CD4-positive, alpha-beta T cell (primary cell): ENCODE measurements at regions not wholly inside any gene's neighbourhood (a gene's known extent, or its start where the extent isn't known, plus 50 kb on each side); places are given as distances from the start of the nearest gene placed in this dataset.

ENCODE experiments used
- ATAC-seq: fragments of 200-7000 bp; cut with Tn5 transposase; one replicate; pipeline ENCODE4 v1.10.0; 2022; ENCODE audit warnings: mild to moderate bottlenecking; ENCODE audit not compliant: poor library complexity
- CTCF ChIA-PET: fragments of 350-600 bp; sonication (Branson Sonifier 250); formaldehyde crosslinking; loops from one replicate; lab custom pipeline; 2021; ENCODE audit warnings: antibody characterized with exemption, inconsistent platforms; lab: Charles Lee
- POLR2A ChIA-PET: fragments of 350-600 bp; sonication (Branson Sonifier 250); formaldehyde crosslinking; loops from one replicate; lab custom pipeline; 2021; ENCODE audit warnings: antibody characterized with exemption, inconsistent platforms; lab: Charles Lee
- DNase-seq, 14 experiments: peaks; one replicate each; pipeline ENCODE4 v3.0.0-alpha.2; 2013 to 2020; ENCODE audit warnings: mixed read lengths in 2 of 14
- H3K27ac ChIP-seq, 2 donors: one replicate each; pipeline versions ENCODE4 v1.5.1 to v1.7.0; 2013; ENCODE audit warnings: low read length in 2 of 2, low read depth in 1 of 2, mild to moderate bottlenecking in 1 of 2
- H3K27me3 ChIP-seq, 2 experiments: 1 replicate in 1 of 2; 2 replicates in 1 of 2; pipeline versions ENCODE4 v1.6.1 to v1.7.0; 2013; ENCODE audit warnings: low read length in 2 of 2, control low read depth in 1 of 2, mild to moderate bottlenecking in 1 of 2, moderate library complexity in 1 of 2; ENCODE audit not compliant: insufficient read depth in 2 of 2, control insufficient read depth in 1 of 2
- H3K36me3 ChIP-seq: one replicate; pipeline ENCODE4 v1.6.1; 2013; ENCODE audit warnings: low read length, control low read depth; ENCODE audit not compliant: insufficient read depth
- H3K4me1 ChIP-seq: one replicate; pipeline ENCODE4 v1.6.1; 2013; ENCODE audit warnings: low read length, control low read depth; ENCODE audit not compliant: insufficient read depth
- H3K4me3 ChIP-seq: one replicate; pipeline ENCODE4 v1.5.1; 2013; ENCODE audit warnings: mild to moderate bottlenecking, low read length, moderate library complexity
- H3K9me3 ChIP-seq, 2 experiments: 1 replicate in 1 of 2; 2 replicates in 1 of 2; pipeline versions ENCODE4 v1.6.1 to v1.7.0; 2013; ENCODE audit warnings: low read length in 2 of 2, mild to moderate bottlenecking in 2 of 2, control low read depth in 1 of 2, moderate library complexity in 1 of 2; ENCODE audit not compliant: control insufficient read depth in 1 of 2, insufficient read depth in 1 of 2
- H3K27ac Mint-ChIP-seq: one replicate; pipeline ENCODE4 v1.8.0; 2020; ENCODE audit warnings: mixed read lengths
- H3K27me3 Mint-ChIP-seq: one replicate; pipeline ENCODE4 v1.8.0; 2021; ENCODE audit warnings: mixed read lengths
- H3K36me3 Mint-ChIP-seq: one replicate; pipeline ENCODE4 v1.8.0; 2021; ENCODE audit warnings: low read depth, mixed read lengths
- H3K4me1 Mint-ChIP-seq: one replicate; pipeline ENCODE4 v1.8.0; 2021; ENCODE audit warnings: low read depth, mixed read lengths
- H3K4me3 Mint-ChIP-seq: one replicate; pipeline ENCODE4 v1.8.0; 2020; ENCODE audit warnings: mild to moderate bottlenecking, mixed read lengths
- H3K9me3 Mint-ChIP-seq: one replicate; pipeline ENCODE4 v1.8.0; 2020; ENCODE audit warnings: mixed read lengths
- intact Hi-C, 2 experiments: fragments of 100-400 bp; cut with DNase I in 1 of 2; cut with micrococcal nuclease in 1 of 2; formaldehyde crosslinking; loops; one replicate each; pipeline versions ENCODE4 v1.15.1 to v1.9.0; 2023 to 2025; cut with DNase I, micrococcal nuclease
- TF ChIP-seq, protein P1 (sequence below): fragments of 200-600 bp; IDR thresholded peaks from one replicate; pipeline ENCODE4 v1.8.0; 2022; ENCODE audit warnings: antibody characterized with exemption, mild to moderate bottlenecking

DNA sequence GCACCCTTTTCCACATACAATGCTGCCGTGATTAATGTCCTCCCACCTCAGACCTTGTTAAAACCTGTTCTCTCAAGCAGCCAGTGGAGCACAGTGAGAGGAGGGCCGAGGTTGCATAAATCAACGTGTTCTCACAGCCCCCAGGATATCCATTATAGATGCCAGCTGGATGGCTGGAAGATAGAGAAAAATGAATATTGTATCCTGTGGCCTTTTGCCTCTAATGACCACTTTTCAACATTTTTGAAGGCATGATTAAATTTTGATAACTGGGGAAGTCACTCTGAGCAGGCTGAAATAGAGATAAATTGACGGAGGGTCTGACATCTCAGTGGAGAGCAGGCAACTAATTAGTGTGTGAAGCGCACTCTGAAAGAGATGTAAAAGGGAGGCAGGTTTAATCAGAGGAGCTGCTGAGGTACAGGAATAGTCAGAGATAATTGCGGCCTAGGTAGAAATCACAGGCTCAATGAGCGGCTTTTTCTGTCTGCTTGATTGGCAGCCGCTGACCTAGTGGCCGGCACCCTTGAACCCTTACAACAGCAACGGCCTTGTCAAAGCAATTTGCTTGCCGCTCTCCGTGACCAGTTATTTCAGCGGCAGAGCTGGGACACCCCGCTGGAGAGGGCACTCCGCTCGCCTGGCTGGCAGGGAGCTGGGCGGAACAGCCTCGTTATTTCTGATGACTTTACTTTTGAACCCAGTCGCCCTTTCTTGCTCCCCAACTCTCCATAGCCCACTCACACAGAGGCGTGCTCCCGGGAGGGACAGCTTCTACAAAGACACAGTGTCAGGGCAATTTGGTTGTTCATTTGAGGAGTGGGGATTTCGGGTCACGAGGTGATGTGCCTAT, 560.7 kb downstream of the PSAT1 start:
- H3K4me3 ChIP-seq: no peak overlapping the region
- TF ChIP-seq, protein P1, sequence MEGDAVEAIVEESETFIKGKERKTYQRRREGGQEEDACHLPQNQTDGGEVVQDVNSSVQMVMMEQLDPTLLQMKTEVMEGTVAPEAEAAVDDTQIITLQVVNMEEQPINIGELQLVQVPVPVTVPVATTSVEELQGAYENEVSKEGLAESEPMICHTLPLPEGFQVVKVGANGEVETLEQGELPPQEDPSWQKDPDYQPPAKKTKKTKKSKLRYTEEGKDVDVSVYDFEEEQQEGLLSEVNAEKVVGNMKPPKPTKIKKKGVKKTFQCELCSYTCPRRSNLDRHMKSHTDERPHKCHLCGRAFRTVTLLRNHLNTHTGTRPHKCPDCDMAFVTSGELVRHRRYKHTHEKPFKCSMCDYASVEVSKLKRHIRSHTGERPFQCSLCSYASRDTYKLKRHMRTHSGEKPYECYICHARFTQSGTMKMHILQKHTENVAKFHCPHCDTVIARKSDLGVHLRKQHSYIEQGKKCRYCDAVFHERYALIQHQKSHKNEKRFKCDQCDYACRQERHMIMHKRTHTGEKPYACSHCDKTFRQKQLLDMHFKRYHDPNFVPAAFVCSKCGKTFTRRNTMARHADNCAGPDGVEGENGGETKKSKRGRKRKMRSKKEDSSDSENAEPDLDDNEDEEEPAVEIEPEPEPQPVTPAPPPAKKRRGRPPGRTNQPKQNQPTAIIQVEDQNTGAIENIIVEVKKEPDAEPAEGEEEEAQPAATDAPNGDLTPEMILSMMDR: no peak
- H3K9me3 ChIP-seq: peaks cover 0 to 10% of the 10 kb centered on the region in 2 experiments
- no peak overlapping the region for H3K27ac Mint-ChIP-seq
- H3K4me3 Mint-ChIP-seq: no peak overlapping the region
- H3K36me3 ChIP-seq: no peaks in the 10 kb centered on the region
- no peak for ATAC-seq
- ChIA-PET POLR2A (no interaction called here), CTCF (no interaction called here)
- H3K36me3 Mint-ChIP-seq: no peaks in the 10 kb centered on the region
- no peaks in the 10 kb centered on the region for H3K9me3 Mint-ChIP-seq
- no peaks in the 10 kb centered on the region for H3K27me3 ChIP-seq
- no peak for DNase-seq
- intact Hi-C loops: no loop called here
- no peak overlapping the region for H3K27ac ChIP-seq
- no peaks in the 10 kb centered on the region for H3K27me3 Mint-ChIP-seq
- no peaks in the 10 kb centered on the region for H3K4me1 Mint-ChIP-seq
- no peaks in the 10 kb centered on the region for H3K4me1 ChIP-seq

GRCh38 chr9:78858266-78858665, 561.3 kb downstream of the PSAT1 start:
- H3K9me3 Mint-ChIP-seq: no peaks in the 10 kb centered on the region
- CTCF ChIA-PET: no interaction called here
- H3K27ac Mint-ChIP-seq: no peak overlapping the region
- Histone ChIP-seq H3K4me1 (no peaks in the 10 kb centered on the region), H3K9me3 (peaks cover 0 to 10% of the 10 kb centered on the region in 2 experiments), H3K27ac (no peak overlapping the region), H3K36me3 (no peaks in the 10 kb centered on the region), H3K27me3 (no peaks in the 10 kb centered on the region), H3K4me3 (no peak overlapping the region)
- no peak for DNase-seq
- no peaks in the 10 kb centered on the region for H3K36me3 Mint-ChIP-seq
- TF ChIP-seq, protein P1: no peak
- intact Hi-C loops: no loop called here
- no peak for ATAC-seq
- H3K4me1 Mint-ChIP-seq: no peaks in the 10 kb centered on the region
- H3K27me3 Mint-ChIP-seq: no peaks in the 10 kb centered on the region
- no peak overlapping the region for H3K4me3 Mint-ChIP-seq
- POLR2A ChIA-PET: no interaction called here

- POLR2A ChIA-PET: no interaction called here
- Histone ChIP-seq H3K27me3 (no peaks in the 10 kb centered on the region), H3K36me3 (no peaks in the 10 kb centered on the region), H3K4me1 (no peaks in the 10 kb centered on the region), H3K4me3 (no peak overlapping the region), H3K9me3 (peaks cover 0 to 10% of the 10 kb centered on the region in 2 experiments), H3K27ac (no peak overlapping the region)
- no peaks in the 10 kb centered on the region for H3K27me3 Mint-ChIP-seq
- TF ChIP-seq, protein P1: no peak
- intact Hi-C loops: loop anchor here in 1 of 2 experiments (10.0 kb wide), 1 partner anchor 56 kb away; no protein-coding TSS in a partner anchor
- H3K27ac Mint-ChIP-seq: no peak overlapping the region
- DNase-seq (no peak), ATAC-seq (no peak)
- CTCF ChIA-PET: no interaction called here
- no peaks in the 10 kb centered on the region for H3K4me1 Mint-ChIP-seq
- H3K4me3 Mint-ChIP-seq: no peak overlapping the region
- H3K36me3 Mint-ChIP-seq: no peaks in the 10 kb centered on the region
- H3K9me3 Mint-ChIP-seq: no peaks in the 10 kb centered on the region
Observed at GRCh38 chr9:78860801-78861475, 564.0 kb downstream of the PSAT1 start.
